A204.1 (cell line): ENCODE measurements at regions not wholly inside any gene's neighbourhood (a gene's known extent, or its start where the extent isn't known, plus 50 kb on each side); places are given as distances from the start of the nearest gene placed in this dataset.
"Not testable (repeated sequence)": the region's sequence is repeated elsewhere in the genome, so short reads cannot be mapped to it uniquely, and the experiment has no call there.

Experiments
- FAIRE-seq: peaks from 2 replicates; lab custom pipeline; 2012; peaks lifted over from hg19 to GRCh38; lab: Jason Lieb, UNC

- FAIRE-seq = no peak
Measured at GRCh38 chr7:42677751-42678699, 233.8 kb downstream of the C7orf25 start.

- no peak for FAIRE-seq
Measured at GRCh38 chr7:42674541-42674940, 237.3 kb downstream of the C7orf25 start.

GRCh38 chr7:42673951-42674350 lies 237.9 kb downstream of the C7orf25 start:
- no peak for FAIRE-seq

GRCh38 chr7:42672339-42672999 lies 239.4 kb downstream of the C7orf25 start:
- no peak for FAIRE-seq

- FAIRE-seq = no peak
Measured at GRCh38 chr7:42671627-42672026, 240.2 kb downstream of the C7orf25 start.

GRCh38 chr7:42666994-42667393 lies 244.9 kb downstream of the C7orf25 start:
- no peak for FAIRE-seq

GRCh38 chr7:42662862-42663261 lies 249.0 kb downstream of the C7orf25 start:
- FAIRE-seq = no peak

- no peak for FAIRE-seq
Measured at GRCh38 chr7:42661312-42661711, 250.6 kb downstream of the C7orf25 start.

GRCh38 chr7:42650701-42651100 lies 261.2 kb downstream of the C7orf25 start:
- no peak for FAIRE-seq

GRCh38 chr7:42650171-42650570 lies 261.7 kb downstream of the C7orf25 start:
- no peak for FAIRE-seq

- no peak for FAIRE-seq
Measured at GRCh38 chr7:42645906-42646305, 266.0 kb downstream of the C7orf25 start.

GRCh38 chr7:42642699-42643098 lies 269.2 kb downstream of the C7orf25 start:
- FAIRE-seq = no peak

- FAIRE-seq = no peak
Measured at GRCh38 chr7:42639930-42640329, 271.9 kb downstream of the C7orf25 start.

GRCh38 chr7:42636380-42636779 lies 275.5 kb downstream of the C7orf25 start:
- FAIRE-seq = not testable (repeated sequence)

- FAIRE-seq = no peak
Measured at GRCh38 chr7:42628054-42628453, 283.8 kb downstream of the C7orf25 start.

- FAIRE-seq = no peak
Measured at GRCh38 chr7:42627626-42628025, 284.2 kb downstream of the C7orf25 start.

- FAIRE-seq = no peak
Measured at GRCh38 chr7:42627101-42627500, 284.8 kb downstream of the C7orf25 start.

- FAIRE-seq = no peak
Measured at GRCh38 chr7:42625421-42625820, 286.4 kb downstream of the C7orf25 start.

GRCh38 chr7:42624471-42624870 lies 287.4 kb downstream of the C7orf25 start:
- no peak for FAIRE-seq

- no peak for FAIRE-seq
Measured at GRCh38 chr7:42621543-42622219, 290.2 kb downstream of the C7orf25 start.

GRCh38 chr7:42618651-42619360 lies 293.1 kb downstream of the C7orf25 start:
- FAIRE-seq = no peak

GRCh38 chr7:42617806-42618457 lies 293.9 kb downstream of the C7orf25 start:
- no peak for FAIRE-seq
